ENCODE measurements at regions not wholly inside any gene's neighbourhood (a gene's known extent, or its start where the extent isn't known, plus 50 kb on each side); places are given as distances from the start of the nearest gene placed in this dataset.

DNA sequence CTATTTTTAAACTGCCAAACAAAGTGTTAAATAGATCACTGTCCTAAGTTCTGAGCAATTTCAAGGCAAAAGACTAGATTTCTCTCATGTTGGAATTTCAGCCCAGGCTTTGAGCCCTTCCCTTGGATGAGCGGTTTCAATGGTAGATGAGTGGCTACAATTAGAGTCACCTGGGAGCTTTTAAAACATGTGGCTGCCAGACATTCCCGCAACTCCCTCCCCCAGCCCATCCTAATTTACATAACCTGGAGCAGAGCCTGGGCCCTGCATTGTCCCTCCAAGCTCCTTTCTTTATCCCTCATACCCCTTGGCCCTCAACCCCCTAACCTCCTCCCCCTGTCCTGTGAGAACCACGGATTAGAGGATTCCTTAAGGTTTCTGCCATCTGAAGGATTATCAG, 357.5 kb upstream of the UMPS start:
- Histone ChIP-seq H3K4me3 (ENCODE audit: low read depth, low read length, poor library complexity, severe bottlenecking) (no peak overlapping the region), H3K27ac (ENCODE audit: low read depth, low read length, poor library complexity, severe bottlenecking) (no peak overlapping the region), H4K20me1 (ENCODE audit: insufficient read depth, low read length) (no peaks in the 10 kb centered on the region), H3K36me3 (ENCODE audit: insufficient read depth, low read length) (no peaks in the 10 kb centered on the region), H3K4me1 (ENCODE audit: insufficient read depth, low read length, poor library complexity, severe bottlenecking) (peaks cover 6% of the 10 kb centered on the region), H3K79me2 (ENCODE audit: insufficient read depth, low read depth, low read length) (no peaks in the 10 kb centered on the region), H3K9me2 (ENCODE audit: insufficient read depth, low read length) (no peaks in the 10 kb centered on the region), H3K4me2 (ENCODE audit: low read length) (no peak overlapping the region), H3K9me3 (ENCODE audit: low read length) (no peaks in the 10 kb centered on the region), H2AFZ (ENCODE audit: low read length) (no peak overlapping the region)
- intact Hi-C loops (cut with micrococcal nuclease; ENCODE audit: unreplicated experiment), result no loop called here
- DNase-seq (ENCODE audit: low spot score), result no peak
- CTCF ChIA-PET (ENCODE audit: unreplicated experiment), result no interaction called here
- BruUV-seq (replicated peaks), result no TSS peak
- POLR2A ChIA-PET, result interaction anchor here (0.6 kb wide), 1 partner anchor 143 kb away, joined by 4 read pairs; no protein-coding TSS in a partner anchor
- TF ChIP-seq EZH2phosphoT487 (IDR thresholded peaks at IDR 0.05; ENCODE audit: borderline replicate concordance, low read depth, low read length), result no peak
- TF ChIP-seq CTCF (conservative IDR thresholded peaks at IDR 0.05; ENCODE audit: low read length), result no peak

- no peak overlapping the region for H3K27ac ChIP-seq (ENCODE audit: low read depth, low read length, poor library complexity, severe bottlenecking)
- no peak overlapping the region for H2AFZ ChIP-seq (ENCODE audit: low read length)
- no peak overlapping the region for H3K4me3 ChIP-seq (ENCODE audit: low read depth, low read length, poor library complexity, severe bottlenecking)
- POLR2A ChIA-PET, result interaction anchor here (0.6 kb wide), 1 partner anchor 91 kb away, joined by 10 read pairs; no protein-coding TSS in a partner anchor
- DNase-seq (ENCODE audit: low spot score), result no peak
- TF ChIP-seq CTCF (conservative IDR thresholded peaks at IDR 0.05; ENCODE audit: low read length) (no peak), EZH2phosphoT487 (IDR thresholded peaks at IDR 0.05; ENCODE audit: borderline replicate concordance, low read depth, low read length) (no peak)
- H3K36me3 ChIP-seq (ENCODE audit: insufficient read depth, low read length), result no peaks in the 10 kb centered on the region
- H3K79me2 ChIP-seq (ENCODE audit: insufficient read depth, low read depth, low read length), result no peaks in the 10 kb centered on the region
- no peaks in the 10 kb centered on the region for H4K20me1 ChIP-seq (ENCODE audit: insufficient read depth, low read length)
- CTCF ChIA-PET (ENCODE audit: unreplicated experiment), result no interaction called here
- no peaks in the 10 kb centered on the region for H3K9me2 ChIP-seq (ENCODE audit: insufficient read depth, low read length)
- intact Hi-C loops (cut with micrococcal nuclease; ENCODE audit: unreplicated experiment), result no loop called here
- H3K4me1 ChIP-seq (ENCODE audit: insufficient read depth, low read length, poor library complexity, severe bottlenecking), result peaks cover 6% of the 10 kb centered on the region
- H3K9me3 ChIP-seq (ENCODE audit: low read length), result no peaks in the 10 kb centered on the region
- no TSS peak for BruUV-seq (replicated peaks)
- no peak overlapping the region for H3K4me2 ChIP-seq (ENCODE audit: low read length)
Measured at GRCh38 chr3:124373524-124373923, 356.7 kb upstream of the UMPS start.

DNA sequence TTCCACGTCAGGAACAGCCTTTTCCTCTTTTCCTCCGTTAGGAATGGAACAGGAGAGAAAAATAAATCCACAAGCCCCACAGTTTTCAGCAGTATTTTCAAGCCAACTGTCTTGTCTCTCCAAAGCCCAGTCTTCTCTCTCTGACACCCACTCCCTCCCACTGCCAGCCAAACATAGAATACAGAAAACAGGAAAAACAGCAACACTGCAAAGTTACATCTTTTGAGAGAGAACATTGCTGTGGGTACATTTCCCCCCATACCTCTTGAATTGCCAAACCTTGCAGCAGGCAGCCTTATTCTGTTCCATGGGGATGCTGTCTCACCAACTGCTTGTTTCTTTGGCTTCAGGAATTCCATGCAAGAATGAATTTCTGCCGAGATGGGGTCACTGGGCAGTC, 355.7 kb upstream of the UMPS start:
- POLR2A ChIA-PET, result no interaction called here
- intact Hi-C loops (cut with micrococcal nuclease; ENCODE audit: unreplicated experiment), result no loop called here
- no TSS peak for BruUV-seq (replicated peaks)
- Histone ChIP-seq H2AFZ (ENCODE audit: low read length) (no peak overlapping the region), H3K9me3 (ENCODE audit: low read length) (no peaks in the 10 kb centered on the region), H3K4me3 (ENCODE audit: low read depth, low read length, poor library complexity, severe bottlenecking) (no peak overlapping the region), H4K20me1 (ENCODE audit: insufficient read depth, low read length) (no peaks in the 10 kb centered on the region), H3K79me2 (ENCODE audit: insufficient read depth, low read depth, low read length) (no peaks in the 10 kb centered on the region), H3K36me3 (ENCODE audit: insufficient read depth, low read length) (no peaks in the 10 kb centered on the region), H3K9me2 (ENCODE audit: insufficient read depth, low read length) (no peaks in the 10 kb centered on the region), H3K27ac (ENCODE audit: low read depth, low read length, poor library complexity, severe bottlenecking) (no peak overlapping the region), H3K4me1 (ENCODE audit: insufficient read depth, low read length, poor library complexity, severe bottlenecking) (peaks cover 6% of the 10 kb centered on the region), H3K4me2 (ENCODE audit: low read length) (no peak overlapping the region)
- DNase-seq (ENCODE audit: low spot score), result no peak
- TF ChIP-seq EZH2phosphoT487 (IDR thresholded peaks at IDR 0.05; ENCODE audit: borderline replicate concordance, low read depth, low read length) (no peak), CTCF (conservative IDR thresholded peaks at IDR 0.05; ENCODE audit: low read length) (no peak)
- CTCF ChIA-PET (ENCODE audit: unreplicated experiment), result no interaction called here

All from OCI-LY7 (cell line).